Fibroblast of lung (primary cell): ENCODE measurements at regions not wholly inside any gene's neighbourhood (a gene's known extent, or its start where the extent isn't known, plus 50 kb on each side); places are given as distances from the start of the nearest gene placed in this dataset.

Source experiments
- DNase-seq, 2 donors: peaks; one replicate each; pipeline versions ENCODE4 v3.0.0 to v3.0.0-alpha.2; 2010; ENCODE audit warnings: low read depth in 2 of 2
- H2AFZ ChIP-seq: 2 replicates; pipeline ENCODE4 v1.5.1; 2012; ENCODE audit warnings: low read length, control low read depth, inconsistent platforms
- H3K27ac ChIP-seq: 2 replicates; pipeline ENCODE4 v1.5.1; 2011; ENCODE audit warnings: low read length, control low read depth; ENCODE audit not compliant: insufficient read depth
- H3K27me3 ChIP-seq: 2 replicates; pipeline ENCODE4 v1.5.1; 2011; ENCODE audit warnings: mild to moderate bottlenecking, low read length; ENCODE audit not compliant: control insufficient read depth, insufficient read depth
- H3K36me3 ChIP-seq: 2 replicates; pipeline ENCODE4 v1.5.1; 2011; ENCODE audit warnings: low read length; ENCODE audit not compliant: control insufficient read depth, insufficient read depth
- H3K4me1 ChIP-seq: 2 replicates; pipeline ENCODE4 v1.5.1; 2011; ENCODE audit warnings: low read length; ENCODE audit not compliant: control insufficient read depth, insufficient read depth; ENCODE audit errors: extremely low read depth
- H3K4me2 ChIP-seq: 2 replicates; pipeline ENCODE4 v1.5.1; 2011; ENCODE audit warnings: low read length, control low read depth; ENCODE audit not compliant: insufficient read depth; ENCODE audit errors: extremely low read depth
- H3K4me3 ChIP-seq, 4 experiments: fragments of 200-600 bp in 1 of 4; sonication (generic) in 1 of 4; replicated peaks in 1 of 4; 2 replicates each; pipeline ENCODE4 v1.5.1; 2011 to 2016; ENCODE audit warnings: low read length in 4 of 4, low read depth in 3 of 4, mild to moderate bottlenecking in 3 of 4, control low read depth in 2 of 4, inconsistent platforms in 1 of 4, mixed read lengths in 1 of 4; ENCODE audit not compliant: insufficient read depth in 1 of 4; ENCODE audit errors: control extremely low read depth in 1 of 4
- H3K79me2 ChIP-seq: 2 replicates; pipeline ENCODE4 v1.5.1; 2012; ENCODE audit warnings: mild to moderate bottlenecking, low read length, inconsistent platforms; ENCODE audit not compliant: control insufficient read depth, insufficient read depth
- H3K9ac ChIP-seq: 2 replicates; pipeline ENCODE4 v1.5.1; 2011; ENCODE audit warnings: mild to moderate bottlenecking, low read length, control low read depth; ENCODE audit not compliant: insufficient read depth
- H3K9me3 ChIP-seq: 2 replicates; pipeline ENCODE4 v1.5.1; 2012; ENCODE audit warnings: low read depth, low read length; ENCODE audit not compliant: control insufficient read depth, insufficient read depth
- H4K20me1 ChIP-seq: 2 replicates; pipeline ENCODE4 v1.5.1; 2011; ENCODE audit warnings: low read length; ENCODE audit not compliant: control insufficient read depth, insufficient read depth; ENCODE audit errors: extremely low read depth
- EZH2 ChIP-seq: IDR thresholded peaks from 2 replicates; pipeline ENCODE4 v1.5.1; 2012; ENCODE audit warnings: low read length, control low read depth, mild to moderate bottlenecking; ENCODE audit errors: missing control alignments
- TF ChIP-seq, protein P1 (sequence below), 2 donors: IDR thresholded peaks in 1 of 2; conservative IDR thresholded peaks in 1 of 2; 1 replicate in 1 of 2; 2 replicates in 1 of 2; pipeline ENCODE4 v1.5.1; 2011 to 2012; ENCODE audit warnings: low read length in 2 of 2, control low read depth in 1 of 2, inconsistent platforms in 1 of 2, low read depth in 1 of 2, mild to moderate bottlenecking in 1 of 2

DNA sequence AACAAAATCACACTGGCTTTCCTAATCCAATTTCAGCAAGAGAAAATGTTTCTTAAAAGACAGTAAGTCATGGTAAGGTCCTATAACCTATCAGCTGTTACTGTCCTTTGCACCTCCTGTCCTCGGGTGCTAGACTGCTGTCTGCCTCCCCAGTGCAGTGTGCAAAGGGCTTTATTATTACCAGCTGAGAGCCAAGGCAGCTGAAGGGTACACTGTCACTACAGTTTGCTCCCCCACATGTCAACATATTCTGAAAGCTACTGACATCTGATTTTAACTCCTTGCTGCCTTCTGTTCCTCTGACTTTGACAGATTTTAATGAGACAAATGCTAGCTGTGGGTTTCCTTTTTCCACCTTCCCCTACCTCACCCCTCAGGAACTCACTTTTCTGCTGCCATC, 389.4 kb upstream of the SLC24A2 start:
- H3K9me3 ChIP-seq = no peaks in the 10 kb centered on the region
- H2AFZ ChIP-seq = no peak overlapping the region
- DNase-seq = no peak
- H3K4me3 ChIP-seq = no peak overlapping the region
- no peak overlapping the region for H3K9ac ChIP-seq
- no peaks in the 10 kb centered on the region for H3K36me3 ChIP-seq
- H3K4me2 ChIP-seq = no peak overlapping the region
- no peaks in the 10 kb centered on the region for H3K79me2 ChIP-seq
- no peak overlapping the region for H3K27ac ChIP-seq
- H3K4me1 ChIP-seq = no peaks in the 10 kb centered on the region
- no peak for TF ChIP-seq EZH2
- TF ChIP-seq, protein P1, sequence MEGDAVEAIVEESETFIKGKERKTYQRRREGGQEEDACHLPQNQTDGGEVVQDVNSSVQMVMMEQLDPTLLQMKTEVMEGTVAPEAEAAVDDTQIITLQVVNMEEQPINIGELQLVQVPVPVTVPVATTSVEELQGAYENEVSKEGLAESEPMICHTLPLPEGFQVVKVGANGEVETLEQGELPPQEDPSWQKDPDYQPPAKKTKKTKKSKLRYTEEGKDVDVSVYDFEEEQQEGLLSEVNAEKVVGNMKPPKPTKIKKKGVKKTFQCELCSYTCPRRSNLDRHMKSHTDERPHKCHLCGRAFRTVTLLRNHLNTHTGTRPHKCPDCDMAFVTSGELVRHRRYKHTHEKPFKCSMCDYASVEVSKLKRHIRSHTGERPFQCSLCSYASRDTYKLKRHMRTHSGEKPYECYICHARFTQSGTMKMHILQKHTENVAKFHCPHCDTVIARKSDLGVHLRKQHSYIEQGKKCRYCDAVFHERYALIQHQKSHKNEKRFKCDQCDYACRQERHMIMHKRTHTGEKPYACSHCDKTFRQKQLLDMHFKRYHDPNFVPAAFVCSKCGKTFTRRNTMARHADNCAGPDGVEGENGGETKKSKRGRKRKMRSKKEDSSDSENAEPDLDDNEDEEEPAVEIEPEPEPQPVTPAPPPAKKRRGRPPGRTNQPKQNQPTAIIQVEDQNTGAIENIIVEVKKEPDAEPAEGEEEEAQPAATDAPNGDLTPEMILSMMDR (conservative IDR thresholded peaks at IDR 0.05 in 1 of 2, IDR thresholded peaks at IDR 0.05 in 1 of 2; ENCODE audit: low read depth in 1 of 2, low read length in 2 of 2) = no peak
- no peaks in the 10 kb centered on the region for H3K27me3 ChIP-seq
- H4K20me1 ChIP-seq = no peaks in the 10 kb centered on the region

DNA sequence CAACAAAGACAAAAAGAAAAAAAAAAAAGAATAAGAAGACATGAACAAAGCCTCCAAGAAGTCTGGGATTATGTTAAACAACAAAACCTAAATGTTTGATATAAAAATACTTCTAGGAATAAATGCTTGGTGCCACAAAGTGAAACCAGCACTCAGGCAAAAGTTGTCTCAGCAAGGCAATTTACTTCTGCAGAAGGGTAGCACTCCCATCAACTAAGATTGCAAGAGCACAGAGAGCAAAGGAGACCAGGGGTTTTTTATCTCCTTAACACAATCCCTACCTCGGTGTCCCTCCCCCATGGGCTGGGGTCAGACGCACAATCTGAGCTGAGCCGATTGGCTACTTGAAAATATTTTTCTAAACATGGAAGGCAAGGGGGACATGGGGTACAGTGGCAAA, 381.3 kb upstream of the SLC24A2 start:
- Histone ChIP-seq H3K4me1 (no peaks in the 10 kb centered on the region), H3K27ac (no peak overlapping the region), H3K27me3 (no peaks in the 10 kb centered on the region), H3K79me2 (no peaks in the 10 kb centered on the region), H3K4me3 (no peak overlapping the region), H3K36me3 (no peaks in the 10 kb centered on the region), H2AFZ (no peak overlapping the region), H3K9me3 (no peaks in the 10 kb centered on the region), H4K20me1 (no peaks in the 10 kb centered on the region), H3K4me2 (no peak overlapping the region), H3K9ac (no peak overlapping the region)
- TF ChIP-seq, protein P1 (conservative IDR thresholded peaks at IDR 0.05 in 1 of 2, IDR thresholded peaks at IDR 0.05 in 1 of 2; ENCODE audit: low read depth in 1 of 2, low read length in 2 of 2) = no peak
- no peak for TF ChIP-seq EZH2
- DNase-seq = no peak

DNA sequence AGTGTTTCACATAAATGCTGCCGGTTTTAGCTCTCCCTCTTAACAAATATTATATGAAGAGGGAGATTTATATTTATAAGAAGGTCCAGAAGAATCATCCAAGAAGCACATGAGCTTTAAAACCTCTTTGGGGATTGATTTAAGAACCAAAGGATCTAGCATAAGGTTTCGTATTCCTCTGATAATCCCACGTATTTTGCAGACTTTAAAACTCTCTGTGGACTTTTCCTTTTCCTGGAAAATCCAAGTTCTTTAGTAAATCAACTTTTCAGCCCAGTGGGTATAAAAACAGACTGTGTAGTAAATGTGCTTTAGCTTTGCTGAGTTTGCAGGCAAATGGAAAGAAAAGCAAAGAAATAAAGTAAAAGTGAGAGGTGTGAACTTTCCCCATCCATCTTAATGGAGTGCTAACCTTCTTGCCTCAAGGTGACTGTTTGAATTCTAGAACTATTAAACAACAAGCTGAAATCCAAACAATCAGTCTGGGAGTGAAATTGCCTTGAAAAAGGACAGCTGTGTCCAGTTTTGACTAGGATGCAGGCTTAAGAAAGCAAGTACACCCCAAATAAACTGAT, 363.4 kb upstream of the SLC24A2 start:
- no peaks in the 10 kb centered on the region for H3K36me3 ChIP-seq
- H3K4me3 ChIP-seq = no peak overlapping the region
- H3K9me3 ChIP-seq = no peaks in the 10 kb centered on the region
- no peak overlapping the region for H2AFZ ChIP-seq
- TF ChIP-seq, protein P1 (conservative IDR thresholded peaks at IDR 0.05 in 1 of 2, IDR thresholded peaks at IDR 0.05 in 1 of 2; ENCODE audit: low read depth in 1 of 2, low read length in 2 of 2) = no peak
- no peak for TF ChIP-seq EZH2
- no peaks in the 10 kb centered on the region for H3K27me3 ChIP-seq
- H3K27ac ChIP-seq = no peak overlapping the region
- H4K20me1 ChIP-seq = no peaks in the 10 kb centered on the region
- DNase-seq = no peak
- no peak overlapping the region for H3K4me2 ChIP-seq
- no peaks in the 10 kb centered on the region for H3K4me1 ChIP-seq
- H3K79me2 ChIP-seq = no peaks in the 10 kb centered on the region
- no peak overlapping the region for H3K9ac ChIP-seq
